OCI-LY1 (cell line): ENCODE measurements at regions not wholly inside any gene's neighbourhood (a gene's known extent, or its start where the extent isn't known, plus 50 kb on each side); places are given as distances from the start of the nearest gene placed in this dataset.

ENCODE experiments used
- H2AFZ ChIP-seq: fragments of 200-600 bp; sonication (generic), shearing (Covaris generic); 2 replicates; pipeline ENCODE4 v1.6.0; 2014; ENCODE audit warnings: antibody characterized with exemption, mild to moderate bottlenecking, low read length
- H3F3A ChIP-seq: fragments of 200-600 bp; sonication (generic), shearing (Covaris generic); 2 replicates; pipeline ENCODE4 v1.6.0; 2014; ENCODE audit warnings: mild to moderate bottlenecking, antibody characterized with exemption, low read length, moderate library complexity; ENCODE audit not compliant: insufficient read depth
- H3K27ac ChIP-seq: fragments of 200-600 bp; sonication (generic); 2 replicates; pipeline ENCODE4 v1.5.1; 2014; ENCODE audit warnings: low read length, mixed run types, mild to moderate bottlenecking, low read depth; ENCODE audit not compliant: poor library complexity, severe bottlenecking
- H3K27me3 ChIP-seq: fragments of 200-600 bp; sonication (generic); 2 replicates; pipeline ENCODE4 v1.6.0; 2014; ENCODE audit warnings: antibody characterized with exemption, mild to moderate bottlenecking, low read length, moderate library complexity; ENCODE audit not compliant: insufficient read depth
- H3K36me3 ChIP-seq: fragments of 200-600 bp; sonication (generic); 2 replicates; pipeline ENCODE4 v1.6.1; 2014; ENCODE audit warnings: mild to moderate bottlenecking, antibody characterized with exemption, low read length, moderate library complexity, mixed read lengths; ENCODE audit not compliant: insufficient read depth
- H3K4me1 ChIP-seq: fragments of 200-600 bp; sonication (generic); 2 replicates; pipeline ENCODE4 v1.5.1; 2014; ENCODE audit warnings: mild to moderate bottlenecking, low read length, moderate library complexity; ENCODE audit not compliant: insufficient read depth, severe bottlenecking
- H3K4me2 ChIP-seq: fragments of 200-600 bp; sonication (generic), shearing (Covaris generic); 2 replicates; pipeline ENCODE4 v1.6.1; 2014; ENCODE audit warnings: low read length
- H3K4me3 ChIP-seq: fragments of 200-600 bp; sonication (generic); 2 replicates; pipeline ENCODE4 v1.5.1; 2014; ENCODE audit warnings: low read length, low read depth, mild to moderate bottlenecking, mixed read lengths; ENCODE audit not compliant: poor library complexity, severe bottlenecking
- H3K79me2 ChIP-seq: fragments of 200-600 bp; shearing (Covaris generic); 2 replicates; pipeline ENCODE4 v1.6.1; 2016; ENCODE audit warnings: mixed run types, low read length, mixed read lengths; ENCODE audit not compliant: insufficient read depth
- H3K9ac ChIP-seq: fragments of 200-600 bp; sonication (generic), shearing (Covaris generic); 2 replicates; pipeline ENCODE4 v1.6.1; 2014; ENCODE audit warnings: mild to moderate bottlenecking, low read length, mixed read lengths
- H3K9me2 ChIP-seq: fragments of 200-600 bp; sonication (generic), shearing (Covaris generic); 2 replicates; pipeline ENCODE4 v1.6.1; 2014; ENCODE audit warnings: low read depth, mild to moderate bottlenecking, low read length, mixed read lengths
- H3K9me3 ChIP-seq: fragments of 200-600 bp; shearing (Covaris generic); 2 replicates; pipeline ENCODE4 v1.6.1; 2014; ENCODE audit warnings: low read length, mixed read lengths
- H4K20me1 ChIP-seq: fragments of 200-600 bp; sonication (generic), shearing (Covaris generic); 2 replicates; pipeline ENCODE4 v1.6.0; 2016; ENCODE audit warnings: mild to moderate bottlenecking, low read length; ENCODE audit not compliant: insufficient read depth
- CTCF ChIP-seq: fragments of 200-600 bp; sonication (generic), shearing (Covaris generic); IDR thresholded peaks from 2 replicates; pipeline ENCODE4 v1.5.1; 2017; ENCODE audit warnings: mild to moderate bottlenecking, antibody characterized with exemption, low read length, moderate library complexity, mixed read lengths
- EZH2 ChIP-seq: fragments of 200-600 bp; sonication (generic), shearing (Covaris generic); IDR thresholded peaks from 2 replicates; pipeline ENCODE4 v1.8.0; 2017; ENCODE audit warnings: borderline replicate concordance, mixed run types, mild to moderate bottlenecking, antibody characterized with exemption, low read length, moderate library complexity, mixed read lengths

- Histone ChIP-seq H3K4me1 (no peaks in the 10 kb centered on the region), H3K27me3 (no peaks in the 10 kb centered on the region), H3K9me2 (no peaks in the 10 kb centered on the region), H2AFZ (no peak overlapping the region), H3K27ac (no peak overlapping the region), H4K20me1 (no peaks in the 10 kb centered on the region), H3K9me3 (no peaks in the 10 kb centered on the region), H3K9ac (no peak overlapping the region), H3F3A (no peaks in the 10 kb centered on the region), H3K36me3 (no peaks in the 10 kb centered on the region), H3K79me2 (no peaks in the 10 kb centered on the region), H3K4me2 (no peak overlapping the region), H3K4me3 (no peak overlapping the region)
- TF ChIP-seq EZH2 (no peak), CTCF (no peak)
These were observed 208.9 kb upstream of the TNP1 start for GRCh38 chr2:217068677-217069250.

GRCh38 chr2:217067787-217068186, 207.9 kb upstream of the TNP1 start:
- H3K4me3 ChIP-seq: no peak overlapping the region
- no peaks in the 10 kb centered on the region for H3K36me3 ChIP-seq
- no peaks in the 10 kb centered on the region for H3F3A ChIP-seq
- no peak overlapping the region for H2AFZ ChIP-seq
- no peak for TF ChIP-seq EZH2
- TF ChIP-seq CTCF: no peak
- H3K9me3 ChIP-seq: no peaks in the 10 kb centered on the region
- H3K27me3 ChIP-seq: no peaks in the 10 kb centered on the region
- no peaks in the 10 kb centered on the region for H3K79me2 ChIP-seq
- no peaks in the 10 kb centered on the region for H4K20me1 ChIP-seq
- no peaks in the 10 kb centered on the region for H3K4me1 ChIP-seq
- no peaks in the 10 kb centered on the region for H3K9me2 ChIP-seq
- H3K9ac ChIP-seq: no peak overlapping the region
- no peak overlapping the region for H3K4me2 ChIP-seq
- no peak overlapping the region for H3K27ac ChIP-seq

- Histone ChIP-seq H3K4me2 (no peak overlapping the region), H3K79me2 (no peaks in the 10 kb centered on the region), H3K27ac (no peak overlapping the region)
These were observed 206.8 kb upstream of the TNP1 start for GRCh38 chr2:217066510-217067270.

More at GRCh38 chr2:217066510-217067270, 206.8 kb upstream of the TNP1 start:
- Histone ChIP-seq H3K4me1 (no peaks in the 10 kb centered on the region), H3K27me3 (no peaks in the 10 kb centered on the region), H4K20me1 (no peaks in the 10 kb centered on the region), H3K4me3 (no peak overlapping the region), H3K9me3 (no peaks in the 10 kb centered on the region), H3K9ac (no peak overlapping the region), H3F3A (no peaks in the 10 kb centered on the region), H3K36me3 (no peaks in the 10 kb centered on the region), H2AFZ (no peak overlapping the region), H3K9me2 (no peaks in the 10 kb centered on the region)
- TF ChIP-seq CTCF (no peak), EZH2 (no peak)
